ENCODE measurements at regions not wholly inside any gene's neighbourhood (a gene's known extent, or its start where the extent isn't known, plus 50 kb on each side); places are given as distances from the start of the nearest gene placed in this dataset.

DNA sequence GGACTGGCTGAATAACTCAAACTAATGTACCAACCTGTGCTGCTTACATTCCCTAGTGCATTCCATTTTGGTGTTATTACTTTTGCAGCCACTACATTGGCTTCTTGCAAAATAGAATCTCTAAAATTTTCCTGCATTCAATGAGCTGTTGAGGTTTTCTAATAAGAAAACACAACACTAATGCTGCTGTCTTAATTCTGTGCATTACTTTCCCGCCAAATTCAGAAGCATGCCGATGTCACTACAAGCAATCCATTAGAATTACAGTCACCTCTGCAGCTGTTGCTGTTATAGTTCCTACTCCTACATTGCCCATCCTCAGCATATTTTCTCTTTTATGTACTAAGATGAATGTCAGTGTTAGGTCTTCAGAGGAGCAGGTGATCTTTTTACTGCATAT is 359.5 kb downstream of the HACE1 start:
- TF ChIP-seq POLR2A (IDR thresholded peaks at IDR 0.05; ENCODE audit: low read depth) (no peak), POLR2AphosphoS5 (IDR thresholded peaks at IDR 0.05) (no peak), EP300 (IDR thresholded peaks at IDR 0.05) (no peak)
- TF ChIP-seq, protein P1, sequence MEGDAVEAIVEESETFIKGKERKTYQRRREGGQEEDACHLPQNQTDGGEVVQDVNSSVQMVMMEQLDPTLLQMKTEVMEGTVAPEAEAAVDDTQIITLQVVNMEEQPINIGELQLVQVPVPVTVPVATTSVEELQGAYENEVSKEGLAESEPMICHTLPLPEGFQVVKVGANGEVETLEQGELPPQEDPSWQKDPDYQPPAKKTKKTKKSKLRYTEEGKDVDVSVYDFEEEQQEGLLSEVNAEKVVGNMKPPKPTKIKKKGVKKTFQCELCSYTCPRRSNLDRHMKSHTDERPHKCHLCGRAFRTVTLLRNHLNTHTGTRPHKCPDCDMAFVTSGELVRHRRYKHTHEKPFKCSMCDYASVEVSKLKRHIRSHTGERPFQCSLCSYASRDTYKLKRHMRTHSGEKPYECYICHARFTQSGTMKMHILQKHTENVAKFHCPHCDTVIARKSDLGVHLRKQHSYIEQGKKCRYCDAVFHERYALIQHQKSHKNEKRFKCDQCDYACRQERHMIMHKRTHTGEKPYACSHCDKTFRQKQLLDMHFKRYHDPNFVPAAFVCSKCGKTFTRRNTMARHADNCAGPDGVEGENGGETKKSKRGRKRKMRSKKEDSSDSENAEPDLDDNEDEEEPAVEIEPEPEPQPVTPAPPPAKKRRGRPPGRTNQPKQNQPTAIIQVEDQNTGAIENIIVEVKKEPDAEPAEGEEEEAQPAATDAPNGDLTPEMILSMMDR (IDR thresholded peaks at IDR 0.05), result no peak

All from esophagus muscularis mucosa (tissue), 4 donors.